C4-2B (cell line): ENCODE measurements at regions not wholly inside any gene's neighbourhood (a gene's known extent, or its start where the extent isn't known, plus 50 kb on each side); places are given as distances from the start of the nearest gene placed in this dataset.

Source experiments
- CTCF ChIP-seq: fragments of 450-650 bp; conservative IDR thresholded peaks from 2 replicates; pipeline ENCODE4 v1.5.1; 2017; ENCODE audit warnings: mild to moderate bottlenecking
- ZFX ChIP-seq: fragments of 450-650 bp; IDR thresholded peaks from 2 replicates; pipeline ENCODE4 v1.6.1; 2017

DNA sequence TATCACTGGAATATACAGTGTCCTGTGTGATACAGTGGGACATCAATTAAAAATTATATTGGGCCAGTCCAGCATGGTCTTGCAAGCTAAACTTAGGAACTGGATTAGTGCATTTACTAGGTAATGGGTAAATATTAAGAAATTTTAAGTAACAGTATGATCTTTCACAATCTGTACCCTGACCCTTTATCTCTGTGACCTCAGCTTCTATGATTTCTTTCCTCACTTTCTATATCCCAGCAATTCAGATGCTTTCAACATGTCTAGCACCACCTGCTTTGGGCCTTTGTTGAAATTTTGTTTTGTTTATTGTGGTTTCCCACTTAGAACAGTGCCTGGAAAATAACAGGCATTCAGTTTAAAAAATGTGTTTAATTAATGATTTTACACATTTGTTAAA lies 2295.4 kb downstream of the ARAP2 start:
- TF ChIP-seq CTCF (no peak), ZFX (no peak)
